ENCODE measurements at regions not wholly inside any gene's neighbourhood (a gene's known extent, or its start where the extent isn't known, plus 50 kb on each side); places are given as distances from the start of the nearest gene placed in this dataset.

DNA sequence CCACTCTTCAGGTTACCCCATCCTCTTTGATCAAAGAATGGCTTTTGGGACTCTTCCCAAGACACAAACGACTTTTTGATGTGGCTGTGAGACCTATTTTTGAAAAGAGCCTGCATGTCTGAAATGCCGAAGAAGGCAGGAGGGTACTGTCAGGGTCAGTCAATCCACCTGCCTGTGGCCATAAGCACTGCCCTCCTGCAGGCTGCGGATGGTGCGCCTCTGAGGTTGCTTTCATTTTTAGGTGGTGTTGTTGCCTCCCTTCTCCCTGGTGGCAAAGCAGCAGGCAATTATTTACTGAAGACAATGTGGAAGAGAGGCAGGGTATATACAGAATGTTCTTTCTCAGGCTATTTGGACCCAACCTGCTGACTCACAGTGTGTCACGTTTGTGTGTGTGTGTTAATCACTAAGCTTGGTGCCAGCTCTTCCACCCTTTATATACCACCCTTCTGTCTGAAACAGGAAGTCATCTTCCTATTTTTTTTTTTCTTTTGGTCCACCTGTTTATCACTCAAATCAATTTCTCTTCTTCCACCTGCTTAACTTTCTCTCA is 1421.2 kb upstream of the CELF2 start:
- TF ChIP-seq CEBPB (IDR thresholded peaks at IDR 0.05) (no peak), YY1 (IDR thresholded peaks at IDR 0.05; ENCODE audit: low read depth) (no peak), NFIC (IDR thresholded peaks at IDR 0.05) (no peak), EP300 (IDR thresholded peaks at IDR 0.05; ENCODE audit: borderline replicate concordance) (no peak), EGR1 (IDR thresholded peaks at IDR 0.05) (no peak)
- TF ChIP-seq, protein P1, sequence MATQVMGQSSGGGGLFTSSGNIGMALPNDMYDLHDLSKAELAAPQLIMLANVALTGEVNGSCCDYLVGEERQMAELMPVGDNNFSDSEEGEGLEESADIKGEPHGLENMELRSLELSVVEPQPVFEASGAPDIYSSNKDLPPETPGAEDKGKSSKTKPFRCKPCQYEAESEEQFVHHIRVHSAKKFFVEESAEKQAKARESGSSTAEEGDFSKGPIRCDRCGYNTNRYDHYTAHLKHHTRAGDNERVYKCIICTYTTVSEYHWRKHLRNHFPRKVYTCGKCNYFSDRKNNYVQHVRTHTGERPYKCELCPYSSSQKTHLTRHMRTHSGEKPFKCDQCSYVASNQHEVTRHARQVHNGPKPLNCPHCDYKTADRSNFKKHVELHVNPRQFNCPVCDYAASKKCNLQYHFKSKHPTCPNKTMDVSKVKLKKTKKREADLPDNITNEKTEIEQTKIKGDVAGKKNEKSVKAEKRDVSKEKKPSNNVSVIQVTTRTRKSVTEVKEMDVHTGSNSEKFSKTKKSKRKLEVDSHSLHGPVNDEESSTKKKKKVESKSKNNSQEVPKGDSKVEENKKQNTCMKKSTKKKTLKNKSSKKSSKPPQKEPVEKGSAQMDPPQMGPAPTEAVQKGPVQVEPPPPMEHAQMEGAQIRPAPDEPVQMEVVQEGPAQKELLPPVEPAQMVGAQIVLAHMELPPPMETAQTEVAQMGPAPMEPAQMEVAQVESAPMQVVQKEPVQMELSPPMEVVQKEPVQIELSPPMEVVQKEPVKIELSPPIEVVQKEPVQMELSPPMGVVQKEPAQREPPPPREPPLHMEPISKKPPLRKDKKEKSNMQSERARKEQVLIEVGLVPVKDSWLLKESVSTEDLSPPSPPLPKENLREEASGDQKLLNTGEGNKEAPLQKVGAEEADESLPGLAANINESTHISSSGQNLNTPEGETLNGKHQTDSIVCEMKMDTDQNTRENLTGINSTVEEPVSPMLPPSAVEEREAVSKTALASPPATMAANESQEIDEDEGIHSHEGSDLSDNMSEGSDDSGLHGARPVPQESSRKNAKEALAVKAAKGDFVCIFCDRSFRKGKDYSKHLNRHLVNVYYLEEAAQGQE (IDR thresholded peaks at IDR 0.05; ENCODE audit: low read depth), result no peak

- no peak for TF ChIP-seq RAD21 (IDR thresholded peaks at IDR 0.05; ENCODE audit: low read depth)
- TF ChIP-seq YY1 (IDR thresholded peaks at IDR 0.05; ENCODE audit: low read depth), result no peak
- TF ChIP-seq CREB1 (IDR thresholded peaks at IDR 0.05; ENCODE audit: low read depth), result no peak
- TF ChIP-seq EP300 (IDR thresholded peaks at IDR 0.05; ENCODE audit: borderline replicate concordance), result no peak
- no peak for TF ChIP-seq FOXM1 (IDR thresholded peaks at IDR 0.05; ENCODE audit: borderline replicate concordance, low read depth)
- TF ChIP-seq TAF1 (IDR thresholded peaks at IDR 0.05; ENCODE audit: low read depth), result no peak
- no peak for TF ChIP-seq NFIC (IDR thresholded peaks at IDR 0.05)
- TF ChIP-seq USF1 (IDR thresholded peaks at IDR 0.05), result no peak
- TF ChIP-seq EGR1 (IDR thresholded peaks at IDR 0.05), result no peak
- TF ChIP-seq TEAD4 (IDR thresholded peaks at IDR 0.05), result no peak
Measured at GRCh38 chr10:9602998-9603397, 1414.7 kb upstream of the CELF2 start.

DNA sequence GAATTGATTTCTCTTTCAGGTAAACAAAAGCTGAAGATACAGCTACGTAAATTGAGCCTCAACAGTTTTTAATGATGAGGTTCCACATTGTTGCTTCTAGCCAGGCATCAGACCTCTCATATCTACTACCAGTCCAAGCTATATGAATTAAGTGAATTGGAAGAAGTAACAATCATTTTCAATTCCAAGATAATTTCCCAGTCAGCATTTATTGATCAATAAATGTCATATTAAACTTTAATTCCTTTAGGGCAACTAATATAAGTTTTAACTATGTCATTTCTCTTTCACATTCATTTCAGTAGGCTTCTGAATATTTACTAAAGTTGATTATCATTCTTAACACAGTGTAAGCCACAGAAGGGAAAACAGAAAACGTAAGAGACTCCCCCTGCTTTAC is 1413.7 kb upstream of the CELF2 start:
- no peak for TF ChIP-seq RAD21 (IDR thresholded peaks at IDR 0.05; ENCODE audit: low read depth)
- TF ChIP-seq EGR1 (IDR thresholded peaks at IDR 0.05), result no peak

DNA sequence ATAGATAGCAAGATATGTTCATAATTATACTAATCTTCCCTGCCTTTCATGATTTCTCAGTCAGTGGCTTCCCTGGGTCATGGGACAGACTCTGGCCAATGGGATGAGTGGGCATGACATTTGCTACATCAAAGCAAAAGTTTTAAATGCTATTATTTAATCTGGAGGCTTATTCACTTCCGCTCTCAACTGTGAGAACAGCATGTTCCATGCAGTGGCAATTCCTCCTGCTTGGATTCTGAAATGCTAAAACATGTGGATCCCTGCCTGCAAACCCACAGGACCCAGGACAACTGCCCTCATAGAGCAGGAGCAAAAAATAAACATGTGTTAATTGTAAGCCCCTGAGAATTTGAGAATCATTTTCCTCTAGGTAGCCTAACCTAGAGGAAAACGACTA is 1412.4 kb upstream of the CELF2 start:
- TF ChIP-seq EP300 (IDR thresholded peaks at IDR 0.05; ENCODE audit: borderline replicate concordance) (no peak), CEBPB (IDR thresholded peaks at IDR 0.05) (no peak), TEAD4 (IDR thresholded peaks at IDR 0.05) (no peak), YY1 (IDR thresholded peaks at IDR 0.05; ENCODE audit: low read depth) (no peak), ZBTB7A (IDR thresholded peaks at IDR 0.05; ENCODE audit: low read depth) (no peak), USF1 (IDR thresholded peaks at IDR 0.05) (no peak), EGR1 (IDR thresholded peaks at IDR 0.05) (no peak), TCF12 (IDR thresholded peaks at IDR 0.05; ENCODE audit: low read depth) (no peak)
- TF ChIP-seq, protein P2, sequence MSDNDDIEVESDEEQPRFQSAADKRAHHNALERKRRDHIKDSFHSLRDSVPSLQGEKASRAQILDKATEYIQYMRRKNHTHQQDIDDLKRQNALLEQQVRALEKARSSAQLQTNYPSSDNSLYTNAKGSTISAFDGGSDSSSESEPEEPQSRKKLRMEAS (IDR thresholded peaks at IDR 0.05), result no peak

GRCh38 chr10:9608602-9609001 is 1409.1 kb upstream of the CELF2 start:
- TF ChIP-seq, protein P1 (IDR thresholded peaks at IDR 0.05; ENCODE audit: low read depth), result no peak
- TF ChIP-seq CEBPB (IDR thresholded peaks at IDR 0.05), result no peak
- no peak for TF ChIP-seq NFIC (IDR thresholded peaks at IDR 0.05)
- no peak for TF ChIP-seq TAF1 (IDR thresholded peaks at IDR 0.05; ENCODE audit: low read depth)

GRCh38 chr10:9613338-9614075 is 1404.2 kb upstream of the CELF2 start:
- TF ChIP-seq YY1 (IDR thresholded peaks at IDR 0.05; ENCODE audit: low read depth) (no peak), ZBTB7A (IDR thresholded peaks at IDR 0.05; ENCODE audit: low read depth) (no peak), FOXM1 (IDR thresholded peaks at IDR 0.05; ENCODE audit: borderline replicate concordance, low read depth) (no peak), NFIC (IDR thresholded peaks at IDR 0.05) (no peak), RAD21 (IDR thresholded peaks at IDR 0.05; ENCODE audit: low read depth) (no peak), CEBPB (IDR thresholded peaks at IDR 0.05) (no peak), EP300 (IDR thresholded peaks at IDR 0.05; ENCODE audit: borderline replicate concordance) (no peak), EGR1 (IDR thresholded peaks at IDR 0.05) (no peak), TCF12 (IDR thresholded peaks at IDR 0.05; ENCODE audit: low read depth) (no peak), TAF1 (IDR thresholded peaks at IDR 0.05; ENCODE audit: low read depth) (no peak), CREB1 (IDR thresholded peaks at IDR 0.05; ENCODE audit: low read depth) (no peak), TEAD4 (IDR thresholded peaks at IDR 0.05) (no peak), USF1 (IDR thresholded peaks at IDR 0.05) (no peak)
- TF ChIP-seq, protein P2 (IDR thresholded peaks at IDR 0.05), result no peak
- TF ChIP-seq, protein P1 (IDR thresholded peaks at IDR 0.05; ENCODE audit: low read depth), result no peak
